ENCODE measurements at regions not wholly inside any gene's neighbourhood (a gene's known extent, or its start where the extent isn't known, plus 50 kb on each side); places are given as distances from the start of the nearest gene placed in this dataset.
"Not testable (repeated sequence)": the region's sequence is repeated elsewhere in the genome, so short reads cannot be mapped to it uniquely, and the experiment has no call there.

DNA sequence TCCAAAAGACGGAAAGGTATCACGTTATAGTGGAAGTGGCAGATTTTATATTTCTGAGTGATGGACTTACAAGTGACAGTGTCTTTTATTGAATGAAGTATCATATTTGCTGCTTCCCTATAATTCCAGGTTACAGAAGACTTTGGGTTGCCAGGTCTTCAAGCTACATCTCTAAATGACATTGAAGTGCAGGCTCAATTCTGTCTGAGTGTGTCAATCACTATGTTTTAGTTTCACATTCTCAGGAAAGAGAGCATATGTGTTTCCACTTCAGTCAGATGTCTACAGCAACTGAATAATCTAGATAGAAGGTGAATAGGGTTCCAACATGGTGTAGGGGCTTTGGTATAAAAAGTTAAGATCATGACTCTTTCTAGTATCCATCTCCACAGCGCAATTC is 492.7 kb upstream of the API5 start:
- Histone ChIP-seq H3K4me1 (no peaks in the 10 kb centered on the region), H3K27ac (replicated peaks) (no peak overlapping the region), H3K9me3 (replicated peaks) (no peaks in the 10 kb centered on the region), H3K36me3 (no peaks in the 10 kb centered on the region), H3K27me3 (ENCODE audit: low read depth) (no peaks in the 10 kb centered on the region), H3K4me3 (no peak overlapping the region)
- intact Hi-C loops (cut with micrococcal nuclease) = no loop called here
- DNase-seq = no peak
- TF ChIP-seq, protein P1, sequence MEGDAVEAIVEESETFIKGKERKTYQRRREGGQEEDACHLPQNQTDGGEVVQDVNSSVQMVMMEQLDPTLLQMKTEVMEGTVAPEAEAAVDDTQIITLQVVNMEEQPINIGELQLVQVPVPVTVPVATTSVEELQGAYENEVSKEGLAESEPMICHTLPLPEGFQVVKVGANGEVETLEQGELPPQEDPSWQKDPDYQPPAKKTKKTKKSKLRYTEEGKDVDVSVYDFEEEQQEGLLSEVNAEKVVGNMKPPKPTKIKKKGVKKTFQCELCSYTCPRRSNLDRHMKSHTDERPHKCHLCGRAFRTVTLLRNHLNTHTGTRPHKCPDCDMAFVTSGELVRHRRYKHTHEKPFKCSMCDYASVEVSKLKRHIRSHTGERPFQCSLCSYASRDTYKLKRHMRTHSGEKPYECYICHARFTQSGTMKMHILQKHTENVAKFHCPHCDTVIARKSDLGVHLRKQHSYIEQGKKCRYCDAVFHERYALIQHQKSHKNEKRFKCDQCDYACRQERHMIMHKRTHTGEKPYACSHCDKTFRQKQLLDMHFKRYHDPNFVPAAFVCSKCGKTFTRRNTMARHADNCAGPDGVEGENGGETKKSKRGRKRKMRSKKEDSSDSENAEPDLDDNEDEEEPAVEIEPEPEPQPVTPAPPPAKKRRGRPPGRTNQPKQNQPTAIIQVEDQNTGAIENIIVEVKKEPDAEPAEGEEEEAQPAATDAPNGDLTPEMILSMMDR (IDR thresholded peaks at IDR 0.05; ENCODE audit: borderline replicate concordance) = no peak

DNA sequence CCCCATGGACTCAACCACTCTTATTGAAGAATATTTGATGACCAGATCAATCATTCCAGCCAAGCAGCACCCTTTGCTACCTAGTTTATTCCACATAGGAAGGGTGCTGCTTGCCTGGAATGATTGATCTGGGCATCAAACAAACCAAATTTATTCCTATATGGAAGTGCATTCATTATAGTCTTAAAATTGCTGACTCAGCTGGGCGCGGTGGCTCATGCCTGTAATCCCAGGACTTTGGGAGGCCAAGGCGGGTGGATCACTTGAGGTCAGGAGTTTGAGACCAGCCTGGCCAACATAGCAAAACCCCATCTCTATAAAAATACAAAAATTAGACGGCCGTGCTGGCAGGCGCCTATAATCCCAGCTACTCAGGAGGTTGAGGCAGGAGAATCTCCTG is 489.6 kb upstream of the API5 start:
- H3K4me3 ChIP-seq; H3K27ac ChIP-seq (replicated peaks): not testable (repeated sequence)

DNA sequence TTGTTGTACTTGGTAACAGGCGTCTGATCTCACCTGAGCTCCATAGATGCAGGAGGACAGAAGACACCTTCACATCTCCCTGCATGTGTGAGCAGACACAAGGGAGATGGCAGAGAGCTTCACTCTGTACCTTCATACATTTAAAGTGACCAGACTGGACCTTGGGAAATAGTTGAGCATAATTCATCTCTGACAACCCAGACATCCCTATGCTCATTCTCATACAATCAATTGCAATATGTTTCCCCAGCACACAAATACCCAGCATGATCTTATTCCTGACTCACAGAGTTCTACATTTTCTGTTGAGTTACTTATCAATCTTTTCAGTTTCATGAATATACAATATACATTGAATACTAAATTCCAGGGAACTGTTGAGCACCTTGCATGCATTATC is 488.2 kb upstream of the API5 start:
- H3K4me1 ChIP-seq = no peaks in the 10 kb centered on the region
- DNase-seq = no peak
- TF ChIP-seq, protein P1 (IDR thresholded peaks at IDR 0.05; ENCODE audit: borderline replicate concordance) = no peak
- H3K36me3 ChIP-seq = no peaks in the 10 kb centered on the region
- H3K27ac ChIP-seq (replicated peaks) = no peak overlapping the region
- H3K9me3 ChIP-seq (replicated peaks) = no peaks in the 10 kb centered on the region
- intact Hi-C loops (cut with micrococcal nuclease) = no loop called here
- H3K27me3 ChIP-seq (ENCODE audit: low read depth) = peaks cover 7% of the 10 kb centered on the region
- no peak overlapping the region for H3K4me3 ChIP-seq

More for the DNA sequence above, 489.6 kb upstream of the API5 start:
- intact Hi-C loops (cut with micrococcal nuclease); H3K4me1 ChIP-seq; DNase-seq; H3K27me3 ChIP-seq (ENCODE audit: low read depth); H3K9me3 ChIP-seq (replicated peaks); H3K36me3 ChIP-seq: not testable (repeated sequence)

DNA sequence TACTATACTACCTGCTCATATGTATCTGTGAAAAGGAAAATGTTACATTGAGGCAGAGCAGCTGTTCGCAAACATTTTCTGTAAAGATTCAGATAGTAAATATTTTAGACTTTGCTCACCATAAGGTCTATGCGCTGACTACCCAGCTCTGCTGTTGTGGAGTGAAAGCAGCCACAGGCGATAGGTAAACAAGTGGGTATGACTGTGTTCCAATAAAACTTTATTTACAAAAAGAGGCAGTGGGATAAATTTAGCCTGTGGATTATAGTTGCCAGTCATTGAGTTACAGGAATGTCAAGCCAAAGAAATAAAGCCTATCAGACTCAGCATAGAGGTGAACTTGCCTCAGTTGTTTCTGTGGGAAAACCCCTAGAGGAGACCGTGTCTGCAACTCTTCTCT is 487.7 kb upstream of the API5 start:
- no peak overlapping the region for H3K27ac ChIP-seq (replicated peaks)
- intact Hi-C loops (cut with micrococcal nuclease) = no loop called here
- TF ChIP-seq, protein P1 (IDR thresholded peaks at IDR 0.05; ENCODE audit: borderline replicate concordance) = no peak
- DNase-seq = no peak
- no peaks in the 10 kb centered on the region for H3K36me3 ChIP-seq
- H3K9me3 ChIP-seq (replicated peaks) = no peaks in the 10 kb centered on the region
- H3K27me3 ChIP-seq (ENCODE audit: low read depth) = peaks cover 8% of the 10 kb centered on the region
- no peaks in the 10 kb centered on the region for H3K4me1 ChIP-seq
- H3K4me3 ChIP-seq = no peak overlapping the region

DNA sequence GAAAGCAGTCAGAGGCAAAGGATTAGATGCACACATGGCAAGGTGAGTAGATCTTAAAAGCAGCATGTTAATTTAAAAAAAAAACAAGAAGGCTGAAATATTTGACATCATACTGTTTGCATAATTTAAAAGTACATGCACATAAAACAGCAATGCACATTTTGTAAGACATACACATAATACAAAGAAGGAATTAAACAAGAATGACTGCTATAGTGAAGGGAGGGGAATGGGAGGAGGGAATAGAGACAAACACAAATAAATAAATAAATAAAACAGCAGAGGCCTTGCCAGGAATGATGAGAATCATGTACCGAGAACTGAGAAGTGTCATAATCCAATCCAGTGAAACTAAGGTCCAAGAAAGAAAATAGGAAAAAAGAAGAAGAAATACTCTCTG is 486.2 kb upstream of the API5 start:
- intact Hi-C loops (cut with micrococcal nuclease) = no loop called here

DNA sequence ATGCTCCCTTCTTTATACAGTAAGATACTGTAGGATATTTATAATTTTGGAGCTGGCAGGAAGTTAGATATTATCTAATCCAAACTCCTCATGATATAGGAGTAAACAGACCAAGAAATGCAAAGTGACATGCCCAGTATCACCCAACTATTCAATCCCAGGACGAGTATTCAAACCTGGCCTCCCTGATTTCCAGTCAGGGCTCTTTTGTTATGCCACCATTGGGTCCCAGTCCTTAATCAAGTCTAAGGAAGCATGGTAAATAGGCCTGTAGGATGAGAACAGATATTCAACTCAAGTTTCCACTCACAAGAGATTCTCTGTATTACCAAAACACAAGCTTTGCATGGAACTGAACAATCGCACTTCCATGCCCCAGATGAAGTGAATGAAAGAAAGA is 484.0 kb upstream of the API5 start:
- Histone ChIP-seq H3K4me3 (no peak overlapping the region), H3K36me3 (no peaks in the 10 kb centered on the region), H3K9me3 (replicated peaks) (no peaks in the 10 kb centered on the region), H3K4me1 (no peaks in the 10 kb centered on the region), H3K27me3 (ENCODE audit: low read depth) (peaks cover 8% of the 10 kb centered on the region), H3K27ac (replicated peaks) (no peak overlapping the region)
- DNase-seq = no peak
- TF ChIP-seq, protein P1 (IDR thresholded peaks at IDR 0.05; ENCODE audit: borderline replicate concordance) = no peak
- intact Hi-C loops (cut with micrococcal nuclease) = no loop called here

More for the DNA sequence above, 486.2 kb upstream of the API5 start:
- Histone ChIP-seq H3K27me3 (ENCODE audit: low read depth) (peaks cover 8% of the 10 kb centered on the region), H3K36me3 (no peaks in the 10 kb centered on the region), H3K9me3 (replicated peaks) (no peaks in the 10 kb centered on the region), H3K27ac (replicated peaks) (no peak overlapping the region), H3K4me3 (no peak overlapping the region), H3K4me1 (no peaks in the 10 kb centered on the region)
- TF ChIP-seq, protein P1 (IDR thresholded peaks at IDR 0.05; ENCODE audit: borderline replicate concordance) = no peak
- DNase-seq = no peak
